Right atrium auricular region (tissue), 2 donors: ENCODE measurements at regions not wholly inside any gene's neighbourhood (a gene's known extent, or its start where the extent isn't known, plus 50 kb on each side); places are given as distances from the start of the nearest gene placed in this dataset.

Experiments
- DNase-seq: peaks from one replicate; pipeline ENCODE4 v3.0.0-alpha.2; 2019; ENCODE audit warnings: low spot score
- H3K27ac ChIP-seq, 2 donors: fragments of 200-600 bp; sonication (generic); 1 replicate in 1 of 2; 2 replicates in 1 of 2; pipeline ENCODE4 v1.5.1; 2016 to 2019
- H3K27me3 ChIP-seq, 2 donors: fragments of 200-600 bp; sonication (generic); one replicate each; pipeline versions ENCODE4 v1.5.1 to v1.6.0; 2017 to 2019
- H3K36me3 ChIP-seq: fragments of 200-600 bp; sonication (generic); one replicate; pipeline ENCODE4 v1.5.1; 2016
- H3K4me1 ChIP-seq, 2 donors: fragments of 200-600 bp; sonication (generic); one replicate each; pipeline versions ENCODE4 v1.5.1 to v1.6.0; 2017 to 2019
- H3K4me3 ChIP-seq, 2 donors: fragments of 200-600 bp; sonication (generic); 1 replicate in 1 of 2; 2 replicates in 1 of 2; pipeline ENCODE4 v1.5.1; 2017 to 2019; ENCODE audit warnings: mild to moderate bottlenecking in 1 of 2, moderate library complexity in 1 of 2
- H3K9me3 ChIP-seq, 2 donors: fragments of 200-600 bp; sonication (generic); one replicate each; pipeline ENCODE4 v1.5.1; 2019
- CTCF ChIP-seq, 2 donors: fragments of 200-600 bp; sonication (generic); IDR thresholded peaks; one replicate each; pipeline ENCODE4 v1.5.1; 2019; ENCODE audit warnings: antibody characterized with exemption in 2 of 2

- Histone ChIP-seq H3K4me1 (peaks cover 0 to under 1% of the 10 kb centered on the region in 2 donors), H3K27me3 (no peaks in the 10 kb centered on the region), H3K9me3 (no peaks in the 10 kb centered on the region), H3K36me3 (no peaks in the 10 kb centered on the region), H3K4me3 (no peak overlapping the region), H3K27ac (no peak overlapping the region)
- DNase-seq: no peak
- no peak for TF ChIP-seq CTCF (IDR thresholded peaks at IDR 0.05)
These were observed 207.7 kb upstream of the DDHD1 start for GRCh38 chr14:53360829-53361228.

- Histone ChIP-seq H3K4me3 (no peak overlapping the region), H3K36me3 (no peaks in the 10 kb centered on the region), H3K4me1 (peaks cover 0 to 9% of the 10 kb centered on the region in 2 donors), H3K9me3 (no peaks in the 10 kb centered on the region), H3K27me3 (no peaks in the 10 kb centered on the region), H3K27ac (no peak overlapping the region)
- no peak for TF ChIP-seq CTCF (IDR thresholded peaks at IDR 0.05)
- DNase-seq: no peak
These were observed 205.0 kb upstream of the DDHD1 start for GRCh38 chr14:53358166-53358565.

GRCh38 chr14:53356361-53357150 lies 203.4 kb upstream of the DDHD1 start:
- DNase-seq: no peak
- Histone ChIP-seq H3K36me3 (no peaks in the 10 kb centered on the region), H3K4me3 (no peak overlapping the region), H3K27ac (no peak overlapping the region), H3K9me3 (no peaks in the 10 kb centered on the region), H3K27me3 (no peaks in the 10 kb centered on the region), H3K4me1 (peaks cover 0 to 9% of the 10 kb centered on the region in 2 donors)
- TF ChIP-seq CTCF (IDR thresholded peaks at IDR 0.05): no peak

- peaks cover 0 to 9% of the 10 kb centered on the region in 2 donors for H3K4me1 ChIP-seq
- no peaks in the 10 kb centered on the region for H3K36me3 ChIP-seq
- DNase-seq: no peak
- H3K27ac ChIP-seq: no peak overlapping the region
- H3K27me3 ChIP-seq: no peaks in the 10 kb centered on the region
- H3K4me3 ChIP-seq: no peak overlapping the region
- H3K9me3 ChIP-seq: no peaks in the 10 kb centered on the region
- TF ChIP-seq CTCF (IDR thresholded peaks at IDR 0.05): no peak
These were observed 202.5 kb upstream of the DDHD1 start for GRCh38 chr14:53355581-53356112.

- Histone ChIP-seq H3K27me3 (no peaks in the 10 kb centered on the region), H3K4me3 (no peak overlapping the region), H3K4me1 (peaks cover 0 to 9% of the 10 kb centered on the region in 2 donors), H3K9me3 (no peaks in the 10 kb centered on the region), H3K36me3 (no peaks in the 10 kb centered on the region), H3K27ac (no peak overlapping the region)
- DNase-seq: no peak
- no peak for TF ChIP-seq CTCF (IDR thresholded peaks at IDR 0.05)
These were observed 201.2 kb upstream of the DDHD1 start for GRCh38 chr14:53354336-53354735.
